ENCODE measurements at regions not wholly inside any gene's neighbourhood (a gene's known extent, or its start where the extent isn't known, plus 50 kb on each side); places are given as distances from the start of the nearest gene placed in this dataset.

- no peak for TF ChIP-seq HDGF (IDR thresholded peaks at IDR 0.05; ENCODE audit: borderline replicate concordance)
- POLR2A ChIA-PET: no interaction called here
- CTCF ChIA-PET: no interaction called here
- no peak for DNase-seq (ENCODE audit: extremely low spot score)
Observed at GRCh38 chr12:59850268-59850667, 254.4 kb downstream of the SLC16A7 start.

GRCh38 chr12:59858508-59859170 is 262.8 kb downstream of the SLC16A7 start:
- CTCF ChIA-PET: interaction anchor here (0.7 kb wide), 1 partner anchor 8 kb away, joined by 3 read pairs; no protein-coding TSS in a partner anchor
- POLR2A ChIA-PET: no interaction called here
- no peak for TF ChIP-seq TARDBP (IDR thresholded peaks at IDR 0.05)
- TF ChIP-seq ELF4 (IDR thresholded peaks at IDR 0.05): no peak
- TF ChIP-seq L3MBTL2 (conservative IDR thresholded peaks at IDR 0.05): no peak
- TF ChIP-seq SP1 (IDR thresholded peaks at IDR 0.05): no peak
- no peak for TF ChIP-seq CTBP1 (IDR thresholded peaks at IDR 0.05; ENCODE audit: borderline replicate concordance)
- no peak for TF ChIP-seq FOXA1 (IDR thresholded peaks at IDR 0.05)
- TF ChIP-seq LEF1 (IDR thresholded peaks at IDR 0.05; ENCODE audit: borderline replicate concordance): no peak
- no peak for TF ChIP-seq BHLHE40 (IDR thresholded peaks at IDR 0.05; ENCODE audit: borderline replicate concordance)
- TF ChIP-seq NFRKB (IDR thresholded peaks at IDR 0.05): no peak
- TF ChIP-seq FOXK2 (IDR thresholded peaks at IDR 0.05): no peak
- TF ChIP-seq HDGF (IDR thresholded peaks at IDR 0.05; ENCODE audit: borderline replicate concordance): no peak
- no peak for TF ChIP-seq ZNF384 (IDR thresholded peaks at IDR 0.05)
- TF ChIP-seq PKNOX1 (IDR thresholded peaks at IDR 0.05): no peak
- no peak for TF ChIP-seq SUZ12 (IDR thresholded peaks at IDR 0.05)
- no peak for TF ChIP-seq FOXM1 (IDR thresholded peaks at IDR 0.05; ENCODE audit: borderline replicate concordance)
- DNase-seq (ENCODE audit: extremely low spot score): no peak

GRCh38 chr12:59859171-59859510 is 263.3 kb downstream of the SLC16A7 start:
- no peak for DNase-seq (ENCODE audit: extremely low spot score)
- POLR2A ChIA-PET: no interaction called here
- no peak for TF ChIP-seq FOXK2 (IDR thresholded peaks at IDR 0.05)
- no peak for TF ChIP-seq SUZ12 (IDR thresholded peaks at IDR 0.05)
- no peak for TF ChIP-seq FOXA1 (IDR thresholded peaks at IDR 0.05)
- no peak for TF ChIP-seq ARNT (IDR thresholded peaks at IDR 0.05)
- TF ChIP-seq NFRKB (IDR thresholded peaks at IDR 0.05): no peak
- TF ChIP-seq L3MBTL2 (conservative IDR thresholded peaks at IDR 0.05): no peak
- no peak for TF ChIP-seq PKNOX1 (IDR thresholded peaks at IDR 0.05)
- TF ChIP-seq CTBP1 (IDR thresholded peaks at IDR 0.05; ENCODE audit: borderline replicate concordance): no peak
- TF ChIP-seq BHLHE40 (IDR thresholded peaks at IDR 0.05; ENCODE audit: borderline replicate concordance): no peak
- no peak for TF ChIP-seq SP1 (IDR thresholded peaks at IDR 0.05)
- TF ChIP-seq LEF1 (IDR thresholded peaks at IDR 0.05; ENCODE audit: borderline replicate concordance): no peak
- TF ChIP-seq TARDBP (IDR thresholded peaks at IDR 0.05): no peak
- no peak for TF ChIP-seq HDGF (IDR thresholded peaks at IDR 0.05; ENCODE audit: borderline replicate concordance)
- no peak for TF ChIP-seq ZNF384 (IDR thresholded peaks at IDR 0.05)
- TF ChIP-seq ELF4 (IDR thresholded peaks at IDR 0.05): no peak
- CTCF ChIA-PET: no interaction called here

- TF ChIP-seq SUZ12 (IDR thresholded peaks at IDR 0.05) (no peak), LEF1 (IDR thresholded peaks at IDR 0.05; ENCODE audit: borderline replicate concordance) (no peak), FOXA1 (IDR thresholded peaks at IDR 0.05) (no peak), TARDBP (IDR thresholded peaks at IDR 0.05) (no peak), NFRKB (IDR thresholded peaks at IDR 0.05) (no peak), FOXM1 (IDR thresholded peaks at IDR 0.05; ENCODE audit: borderline replicate concordance) (no peak)
- CTCF ChIA-PET: no interaction called here
- no peak for DNase-seq (ENCODE audit: extremely low spot score)
- POLR2A ChIA-PET: no interaction called here
Observed at GRCh38 chr12:59861635-59862034, 265.8 kb downstream of the SLC16A7 start.

GRCh38 chr12:59867055-59867454 is 271.2 kb downstream of the SLC16A7 start:
- POLR2A ChIA-PET: no interaction called here
- TF ChIP-seq SP1 (IDR thresholded peaks at IDR 0.05) (no peak), CTBP1 (IDR thresholded peaks at IDR 0.05; ENCODE audit: borderline replicate concordance) (no peak), FOXM1 (IDR thresholded peaks at IDR 0.05; ENCODE audit: borderline replicate concordance) (no peak), TARDBP (IDR thresholded peaks at IDR 0.05) (no peak), ELF4 (IDR thresholded peaks at IDR 0.05) (no peak), ARNT (IDR thresholded peaks at IDR 0.05) (no peak), FOXK2 (IDR thresholded peaks at IDR 0.05) (no peak), BHLHE40 (IDR thresholded peaks at IDR 0.05; ENCODE audit: borderline replicate concordance) (no peak), NFRKB (IDR thresholded peaks at IDR 0.05) (no peak), FOXA1 (IDR thresholded peaks at IDR 0.05) (no peak), SUZ12 (IDR thresholded peaks at IDR 0.05) (no peak), PKNOX1 (IDR thresholded peaks at IDR 0.05) (no peak), HDGF (IDR thresholded peaks at IDR 0.05; ENCODE audit: borderline replicate concordance) (no peak), L3MBTL2 (conservative IDR thresholded peaks at IDR 0.05) (no peak), LEF1 (IDR thresholded peaks at IDR 0.05; ENCODE audit: borderline replicate concordance) (no peak)
- CTCF ChIA-PET: interaction anchor here (0.8 kb wide), 1 partner anchor 9 kb away, joined by 3 read pairs; no protein-coding TSS in a partner anchor
- no peak for DNase-seq (ENCODE audit: extremely low spot score)

GRCh38 chr12:59867689-59868088 is 271.9 kb downstream of the SLC16A7 start:
- ChIA-PET CTCF (no interaction called here), POLR2A (no interaction called here)
- DNase-seq (ENCODE audit: extremely low spot score): no peak
- no peak for TF ChIP-seq PKNOX1 (IDR thresholded peaks at IDR 0.05)
- no peak for TF ChIP-seq HDGF (IDR thresholded peaks at IDR 0.05; ENCODE audit: borderline replicate concordance)
- TF ChIP-seq NFRKB (IDR thresholded peaks at IDR 0.05): no peak
- TF ChIP-seq SP1 (IDR thresholded peaks at IDR 0.05): no peak
- no peak for TF ChIP-seq L3MBTL2 (conservative IDR thresholded peaks at IDR 0.05)
- TF ChIP-seq FOXA1 (IDR thresholded peaks at IDR 0.05): no peak
- TF ChIP-seq ARNT (IDR thresholded peaks at IDR 0.05): no peak

Measured in HEK293T (cell line).